Spleen (tissue), 7 donors: ENCODE measurements at regions not wholly inside any gene's neighbourhood (a gene's known extent, or its start where the extent isn't known, plus 50 kb on each side); places are given as distances from the start of the nearest gene placed in this dataset.

Experiments used
- POLR2A ChIP-seq, 3 donors: fragments of 450-650 bp; IDR thresholded peaks; one replicate each; pipeline ENCODE4 v1.5.1; 2017; ENCODE audit warnings: antibody characterized with exemption in 3 of 3, mild to moderate bottlenecking in 1 of 3
- POLR2AphosphoS5 ChIP-seq, 3 donors: sonication (generic); formaldehyde crosslinking; IDR thresholded peaks; one replicate each; pipeline ENCODE4 v1.5.1; 2017; ENCODE audit warnings: antibody characterized with exemption in 3 of 3
- TF ChIP-seq, protein P1 (sequence below), 11 experiments: fragments of 200-600 bp in 7 of 11; fragments of 450-650 bp in 4 of 11; sonication (generic) in 4 of 11; IDR thresholded peaks in 8 of 11; conservative IDR thresholded peaks in 3 of 11; 1 replicate in 7 of 11; 2 replicates in 4 of 11; pipeline versions ENCODE4 v1.4.0 to v1.8.0; 2016 to 2021; ENCODE audit warnings: antibody characterized with exemption in 11 of 11, inconsistent platforms in 4 of 11, mild to moderate bottlenecking in 1 of 11
- donor health status: DM: no; HTN: no; CAD: no; lungs with moderate emphysema.
- donor health status: DM: no; HTN: no; CAD: no.
- donor health status: DM: no; HTN: no; CAD: no.

DNA sequence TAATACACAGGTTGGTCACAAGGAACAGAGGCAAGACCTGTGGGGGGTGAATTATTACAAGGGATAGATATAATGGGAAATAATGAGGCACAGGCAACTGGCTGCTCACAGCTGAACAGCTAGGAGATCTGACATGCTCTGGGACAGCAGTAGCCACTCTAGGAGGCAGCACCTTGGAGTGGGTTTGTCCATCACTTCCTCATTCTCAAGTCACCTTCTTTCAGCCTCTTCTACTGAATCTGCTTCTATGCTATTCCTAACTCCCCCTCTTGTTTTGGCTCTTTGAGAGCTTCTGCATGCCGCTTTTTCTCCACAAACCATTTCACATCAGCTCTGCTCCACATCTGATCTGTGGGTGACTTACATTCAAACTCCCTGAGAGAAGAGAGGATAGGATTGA, 345.5 kb upstream of the MAP3K7 start:
- TF ChIP-seq, protein P1, sequence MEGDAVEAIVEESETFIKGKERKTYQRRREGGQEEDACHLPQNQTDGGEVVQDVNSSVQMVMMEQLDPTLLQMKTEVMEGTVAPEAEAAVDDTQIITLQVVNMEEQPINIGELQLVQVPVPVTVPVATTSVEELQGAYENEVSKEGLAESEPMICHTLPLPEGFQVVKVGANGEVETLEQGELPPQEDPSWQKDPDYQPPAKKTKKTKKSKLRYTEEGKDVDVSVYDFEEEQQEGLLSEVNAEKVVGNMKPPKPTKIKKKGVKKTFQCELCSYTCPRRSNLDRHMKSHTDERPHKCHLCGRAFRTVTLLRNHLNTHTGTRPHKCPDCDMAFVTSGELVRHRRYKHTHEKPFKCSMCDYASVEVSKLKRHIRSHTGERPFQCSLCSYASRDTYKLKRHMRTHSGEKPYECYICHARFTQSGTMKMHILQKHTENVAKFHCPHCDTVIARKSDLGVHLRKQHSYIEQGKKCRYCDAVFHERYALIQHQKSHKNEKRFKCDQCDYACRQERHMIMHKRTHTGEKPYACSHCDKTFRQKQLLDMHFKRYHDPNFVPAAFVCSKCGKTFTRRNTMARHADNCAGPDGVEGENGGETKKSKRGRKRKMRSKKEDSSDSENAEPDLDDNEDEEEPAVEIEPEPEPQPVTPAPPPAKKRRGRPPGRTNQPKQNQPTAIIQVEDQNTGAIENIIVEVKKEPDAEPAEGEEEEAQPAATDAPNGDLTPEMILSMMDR (IDR thresholded peaks at IDR 0.05 in 8 of 11, conservative IDR thresholded peaks at IDR 0.05 in 3 of 11), result no peak
- TF ChIP-seq POLR2A (IDR thresholded peaks at IDR 0.05) (no peak), POLR2AphosphoS5 (IDR thresholded peaks at IDR 0.05) (no peak)
